ENCODE measurements at regions not wholly inside any gene's neighbourhood (a gene's known extent, or its start where the extent isn't known, plus 50 kb on each side); places are given as distances from the start of the nearest gene placed in this dataset.
"Not testable (repeated sequence)": the region's sequence is repeated elsewhere in the genome, so short reads cannot be mapped to it uniquely, and the experiment has no call there.

GRCh38 chr12:34613988-34614387, 591.7 kb downstream of the ALG10 start:
- H3K79me2 ChIP-seq (ENCODE audit: insufficient read depth, low read length); H2AFZ ChIP-seq (ENCODE audit: low read length); intact Hi-C loops (cut with micrococcal nuclease; ENCODE audit: unreplicated experiment); FAIRE-seq; H3K36me3 ChIP-seq (replicated peaks in 1 of 2; ENCODE audit: control insufficient read depth in 1 of 2, insufficient read depth in 2 of 2, low read length in 2 of 2); POLR2A ChIA-PET; DNase-seq (ENCODE audit: low spot score); BruUV-seq (replicated peaks); ATAC-seq; H3K4me3 ChIP-seq (replicated peaks in 1 of 3; ENCODE audit: insufficient read depth in 1 of 3, low read depth in 2 of 3, low read length in 3 of 3); CTCF ChIA-PET (ENCODE audit: low intra/inter-chr PET ratio, low total read pairs); in situ Hi-C loops (cut with HindIII; ENCODE audit: extremely low pct_ligation_motif_present, low pct_unique_long_range_greater_than_20kb); H3K4me2 ChIP-seq (ENCODE audit: low read depth, low read length); H4K20me1 ChIP-seq (ENCODE audit: insufficient read depth, low read length); H3K27ac ChIP-seq (ENCODE audit: extremely low read length, insufficient read depth, low read length); H3K4me1 ChIP-seq (ENCODE audit: insufficient read depth, low read length); H3K27me3 ChIP-seq (ENCODE audit: control insufficient read depth in 1 of 2, insufficient read depth in 2 of 2, low read length in 2 of 2); H3K9ac ChIP-seq (ENCODE audit: insufficient read depth, low read depth, low read length): not testable (repeated sequence)
- WGBS (ENCODE audit: low lambda C conversion rate) = 0% methylated on average over 1 of the region's 2 CpGs
- peaks cover 65% of the 10 kb centered on the region for H3K9me3 ChIP-seq (ENCODE audit: low read length)

GRCh38 chr12:34625116-34625515, 602.8 kb downstream of the ALG10 start:
- in situ Hi-C loops (cut with HindIII; ENCODE audit: extremely low pct_ligation_motif_present, low pct_unique_long_range_greater_than_20kb) (loop anchor here (10.0 kb wide), 2 partner anchors 500 to 590 kb away; no protein-coding TSS in a partner anchor), intact Hi-C loops (cut with micrococcal nuclease; ENCODE audit: unreplicated experiment) (loop anchor here (1.0 kb wide), 3 partner anchors 278 to 587 kb away; no protein-coding TSS in a partner anchor)
- Histone ChIP-seq H3K27ac (ENCODE audit: extremely low read length, insufficient read depth, low read length) (no peak overlapping the region), H3K4me1 (ENCODE audit: insufficient read depth, low read length) (no peaks in the 10 kb centered on the region), H3K9me3 (ENCODE audit: low read length) (peaks cover 4% of the 10 kb centered on the region; the same call in 1 of the 2 replicates), H4K20me1 (ENCODE audit: insufficient read depth, low read length) (no peaks in the 10 kb centered on the region), H3K79me2 (ENCODE audit: insufficient read depth, low read length) (no peaks in the 10 kb centered on the region), H3K27me3 (ENCODE audit: control insufficient read depth in 1 of 2, insufficient read depth in 2 of 2, low read length in 2 of 2) (no peaks in the 10 kb centered on the region), H3K4me3 (replicated peaks in 1 of 3; ENCODE audit: insufficient read depth in 1 of 3, low read depth in 2 of 3, low read length in 3 of 3) (no peak overlapping the region), H3K4me2 (ENCODE audit: low read depth, low read length) (no peak overlapping the region), H2AFZ (ENCODE audit: low read length) (no peak overlapping the region), H3K36me3 (replicated peaks in 1 of 2; ENCODE audit: control insufficient read depth in 1 of 2, insufficient read depth in 2 of 2, low read length in 2 of 2) (no peaks in the 10 kb centered on the region), H3K9ac (ENCODE audit: insufficient read depth, low read depth, low read length) (no peak overlapping the region)
- ChIA-PET CTCF (ENCODE audit: low intra/inter-chr PET ratio, low total read pairs) (interaction anchor here (0.8 to 1.4 kb wide), 4 partner anchors 278 to 587 kb away, joined by 3 to 5 read pairs (median 4); no protein-coding TSS in a partner anchor), POLR2A (no interaction called here)
- 4% methylated on average over 7 of the region's 7 CpGs for WGBS (ENCODE audit: low lambda C conversion rate)
- DNase-seq (ENCODE audit: low spot score) (peak; percentile 29), ATAC-seq (no peak), FAIRE-seq (peak; percentile 8)
- BruUV-seq (replicated peaks) = no TSS peak
- TF ChIP-seq FIP1L1 (IDR thresholded peaks at IDR 0.05; ENCODE audit: borderline replicate concordance, insufficient read depth, low read depth, low read length) (no peak), SATB2 (CRISPR knock-in tag; IDR thresholded peaks at IDR 0.05) (no peak), ZNF451 (CRISPR knock-in tag; IDR thresholded peaks at IDR 0.05) (no peak), NFIC (IDR thresholded peaks at IDR 0.05; ENCODE audit: low read length) (no peak), MED8 (CRISPR knock-in tag; IDR thresholded peaks at IDR 0.05; ENCODE audit: insufficient replicate concordance) (no peak), NFRKB (IDR thresholded peaks at IDR 0.05) (no peak), ZNF329 (CRISPR knock-in tag; IDR thresholded peaks at IDR 0.05; ENCODE audit: low read depth) (no peak), CTCF (CRISPR knock-in tag; IDR thresholded peaks at IDR 0.05) (peak; percentile 53), REPIN1 (CRISPR knock-in tag; IDR thresholded peaks at IDR 0.05; ENCODE audit: borderline replicate concordance, low read depth) (no peak), RXRA (CRISPR knock-in tag; IDR thresholded peaks at IDR 0.05) (no peak), ZNF691 (CRISPR knock-in tag; IDR thresholded peaks at IDR 0.05; ENCODE audit: borderline replicate concordance, low read depth) (no peak), PCBP2 (optimal IDR thresholded peaks at IDR 0.05; ENCODE audit: low read depth, low read length, poor library complexity, severe bottlenecking) (no peak), RAD21 (CRISPR knock-in tag; IDR thresholded peaks at IDR 0.05) (0 out of 2 replicates have a peak, but pooled peaks have one; percentile 15), SRF (IDR thresholded peaks at IDR 0.05; ENCODE audit: low read depth, low read length) (no peak), PHF20 (CRISPR knock-in tag; IDR thresholded peaks at IDR 0.05) (no peak), RBAK (CRISPR knock-in tag; IDR thresholded peaks at IDR 0.05) (no peak), NFATC3 (CRISPR knock-in tag; IDR thresholded peaks at IDR 0.05) (no peak), POLR2G (IDR thresholded peaks at IDR 0.05; ENCODE audit: low read depth, low read length) (no peak), ZNF761 (CRISPR knock-in tag; conservative IDR thresholded peaks at IDR 0.05) (no peak)

All from HepG2 (cell line).